PC-3 (cell line): ENCODE measurements at regions not wholly inside any gene's neighbourhood (a gene's known extent, or its start where the extent isn't known, plus 50 kb on each side); places are given as distances from the start of the nearest gene placed in this dataset.

ENCODE experiments used
- ATAC-seq: fragments of 200-7000 bp; cut with Tn5 transposase; 2 replicates; pipeline ENCODE4 v1.9.1; 2020; ENCODE audit warnings: mild to moderate bottlenecking, moderate library complexity
- BruUV-seq: library from RNA; stranded (reverse); fragments of 400-500 nt; replicated peaks from 2 replicates; lab custom pipeline; 2021; lab: Mats Ljungman, UMichigan
- CTCF ChIA-PET: fragments of 300-600 bp; sonication (Branson Sonifier 250); formaldehyde crosslinking; loops from one replicate; lab custom pipeline; 2022; ENCODE audit warnings: antibody characterized with exemption; lab: Charles Lee
- POLR2A ChIA-PET: fragments of 300-600 bp; sonication (Branson Sonifier 250); formaldehyde crosslinking; loops from one replicate; lab custom pipeline; 2022; ENCODE audit warnings: antibody characterized with exemption; ENCODE audit not compliant: unreplicated experiment; lab: Charles Lee
- DNase-seq: peaks from one replicate; pipeline ENCODE4 v3.0.0-alpha.2; 2015
- H2AFZ ChIP-seq: fragments of 300-600 bp; sonication (generic); 2 replicates; pipeline ENCODE4 v1.6.0; 2016; ENCODE audit warnings: antibody characterized with exemption, low read length
- H3F3A ChIP-seq: fragments of 300-600 bp; sonication (generic); one replicate; pipeline ENCODE4 v1.6.0; 2017; ENCODE audit warnings: antibody characterized with exemption, low read length, control low read depth, mild to moderate bottlenecking; ENCODE audit not compliant: unreplicated experiment
- H3K27ac ChIP-seq: fragments of 300-600 bp; sonication (generic); 2 replicates; pipeline ENCODE4 v1.5.1; 2016; ENCODE audit warnings: mild to moderate bottlenecking, low read length
- H3K27me3 ChIP-seq: fragments of 300-600 bp; sonication (generic); 2 replicates; pipeline ENCODE4 v1.6.1; 2016; ENCODE audit warnings: low read length, mixed read lengths
- H3K36me3 ChIP-seq: fragments of 300-600 bp; sonication (generic); 2 replicates; pipeline ENCODE4 v1.6.1; 2016; ENCODE audit warnings: low read depth, mixed run types, low read length, mixed read lengths
- H3K4me1 ChIP-seq: fragments of 300-600 bp; sonication (generic); 2 replicates; pipeline ENCODE4 v1.5.1; 2016; ENCODE audit warnings: low read length; ENCODE audit not compliant: insufficient read depth
- H3K4me2 ChIP-seq: fragments of 300-600 bp; sonication (generic); 2 replicates; pipeline ENCODE4 v1.6.0; 2016; ENCODE audit warnings: low read length
- H3K4me3 ChIP-seq: fragments of 300-600 bp; sonication (generic); 2 replicates; pipeline ENCODE4 v1.5.1; 2016; ENCODE audit warnings: mild to moderate bottlenecking, low read length, mixed read lengths
- H3K79me2 ChIP-seq: fragments of 300-600 bp; sonication (generic); 2 replicates; pipeline ENCODE4 v1.6.1; 2017; ENCODE audit warnings: low read length, mixed read lengths
- H3K9ac ChIP-seq: fragments of 300-600 bp; sonication (generic); 2 replicates; pipeline ENCODE4 v1.6.0; 2016; ENCODE audit warnings: mild to moderate bottlenecking, low read length
- H3K9me2 ChIP-seq: fragments of 300-600 bp; sonication (generic); replicated peaks from 2 replicates; pipeline ENCODE4 v1.6.1; 2016; ENCODE audit warnings: mixed run types, low read length, mixed read lengths
- H3K9me3 ChIP-seq: fragments of 300-600 bp; sonication (generic); 2 replicates; pipeline ENCODE4 v1.6.1; 2016; ENCODE audit warnings: low read length, mixed read lengths
- H4K20me1 ChIP-seq: fragments of 300-600 bp; sonication (generic); 2 replicates; pipeline ENCODE4 v1.6.1; 2016; ENCODE audit warnings: low read length, mixed read lengths
- EZH2 ChIP-seq: fragments of 300-600 bp; sonication (generic); IDR thresholded peaks from one replicate; pipeline ENCODE4 v1.6.1; 2017; ENCODE audit warnings: antibody characterized with exemption, mild to moderate bottlenecking, low read length; ENCODE audit not compliant: unreplicated experiment
- EZH2phosphoT487 ChIP-seq: fragments of 300-600 bp; sonication (generic); IDR thresholded peaks from 2 replicates; pipeline ENCODE4 v1.6.1; 2018; ENCODE audit warnings: mild to moderate bottlenecking, antibody characterized with exemption, low read length, borderline replicate concordance
- intact Hi-C: fragments of 100-400 bp; cut with micrococcal nuclease; formaldehyde crosslinking; loops from 2 replicates; pipeline ENCODE4 v1.9.0; 2023
- TF ChIP-seq, protein P1 (sequence below): fragments of 300-600 bp; sonication (generic); conservative IDR thresholded peaks from 2 replicates; pipeline ENCODE4 v1.5.1; 2017; ENCODE audit warnings: antibody characterized with exemption, low read depth, mild to moderate bottlenecking, low read length

DNA sequence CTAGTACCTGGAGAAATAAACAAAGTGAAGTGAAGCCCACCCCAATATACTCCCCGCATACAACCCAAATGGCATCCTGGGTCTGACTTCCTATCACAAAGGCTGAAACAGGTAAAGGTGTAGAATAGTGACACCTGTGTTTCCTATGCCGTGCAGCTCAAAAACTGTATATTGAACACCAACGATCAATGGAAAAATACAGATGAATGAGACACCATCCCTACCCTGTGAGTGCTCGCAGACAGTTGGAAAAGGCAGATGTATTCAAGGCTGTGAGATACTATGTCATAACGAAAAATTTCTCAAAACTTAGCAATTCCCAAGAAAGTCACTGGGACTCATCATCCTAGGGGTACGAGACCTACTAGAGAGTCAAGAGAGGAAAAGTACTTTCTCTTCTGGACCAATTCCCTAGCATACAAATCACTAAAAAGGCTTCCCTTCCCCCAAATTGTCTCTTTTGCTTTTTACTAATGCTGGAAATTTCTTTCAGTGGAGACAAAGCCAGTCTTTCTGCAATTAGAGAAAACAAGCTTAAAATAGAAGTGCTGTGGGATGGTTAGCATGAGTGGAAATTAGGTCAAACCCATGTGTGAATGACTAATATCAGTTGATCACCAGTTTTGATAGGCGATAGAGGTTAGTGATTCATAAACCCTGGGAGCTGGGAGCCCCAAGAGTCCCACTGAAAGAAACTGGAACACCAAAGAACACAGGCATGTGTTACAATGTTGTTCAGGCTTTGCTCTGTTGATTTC is 249.7 kb downstream of the SPTSSA start:
- Histone ChIP-seq H3K9ac (no peak overlapping the region), H3K27ac (no peak overlapping the region), H3K79me2 (no peaks in the 10 kb centered on the region), H3K4me2 (peak overlapping the region; percentile 4; the same call in 1 of the 2 replicates), H2AFZ (no peak overlapping the region), H3K36me3 (no peaks in the 10 kb centered on the region), H3K4me1 (peaks cover 21% of the 10 kb centered on the region), H3K9me2 (no peaks in the 10 kb centered on the region), H3F3A (no peaks in the 10 kb centered on the region), H4K20me1 (no peaks in the 10 kb centered on the region), H3K27me3 (no peaks in the 10 kb centered on the region), H3K4me3 (no peak overlapping the region), H3K9me3 (no peaks in the 10 kb centered on the region)
- TF ChIP-seq EZH2 (no peak), EZH2phosphoT487 (no peak)
- TF ChIP-seq, protein P1, sequence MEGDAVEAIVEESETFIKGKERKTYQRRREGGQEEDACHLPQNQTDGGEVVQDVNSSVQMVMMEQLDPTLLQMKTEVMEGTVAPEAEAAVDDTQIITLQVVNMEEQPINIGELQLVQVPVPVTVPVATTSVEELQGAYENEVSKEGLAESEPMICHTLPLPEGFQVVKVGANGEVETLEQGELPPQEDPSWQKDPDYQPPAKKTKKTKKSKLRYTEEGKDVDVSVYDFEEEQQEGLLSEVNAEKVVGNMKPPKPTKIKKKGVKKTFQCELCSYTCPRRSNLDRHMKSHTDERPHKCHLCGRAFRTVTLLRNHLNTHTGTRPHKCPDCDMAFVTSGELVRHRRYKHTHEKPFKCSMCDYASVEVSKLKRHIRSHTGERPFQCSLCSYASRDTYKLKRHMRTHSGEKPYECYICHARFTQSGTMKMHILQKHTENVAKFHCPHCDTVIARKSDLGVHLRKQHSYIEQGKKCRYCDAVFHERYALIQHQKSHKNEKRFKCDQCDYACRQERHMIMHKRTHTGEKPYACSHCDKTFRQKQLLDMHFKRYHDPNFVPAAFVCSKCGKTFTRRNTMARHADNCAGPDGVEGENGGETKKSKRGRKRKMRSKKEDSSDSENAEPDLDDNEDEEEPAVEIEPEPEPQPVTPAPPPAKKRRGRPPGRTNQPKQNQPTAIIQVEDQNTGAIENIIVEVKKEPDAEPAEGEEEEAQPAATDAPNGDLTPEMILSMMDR, result no peak
- POLR2A ChIA-PET, result no interaction called here
- CTCF ChIA-PET, result no interaction called here
- BruUV-seq, result no TSS peak
- intact Hi-C loops, result no loop called here
- ATAC-seq (no peak), DNase-seq (no peak)

DNA sequence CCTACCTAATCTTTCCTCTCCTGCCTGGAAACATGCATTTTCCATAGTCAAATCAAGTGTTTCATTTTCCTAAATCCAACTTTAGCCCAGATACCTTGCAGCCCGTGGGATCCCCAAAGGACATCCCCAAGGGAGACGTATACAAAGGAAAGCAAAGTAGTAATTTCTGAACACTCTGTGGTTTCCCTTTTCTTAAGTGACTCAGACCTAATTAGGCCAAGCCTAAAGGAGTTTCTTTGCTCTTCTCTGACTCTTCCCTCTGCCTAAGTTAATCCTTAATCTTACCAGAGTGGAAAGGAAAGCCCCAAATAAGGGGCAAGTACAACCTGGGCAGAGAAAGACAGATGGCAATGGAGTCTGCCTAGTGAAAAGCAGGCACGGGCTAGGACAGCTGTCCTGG is 250.3 kb downstream of the SPTSSA start:
- no peaks in the 10 kb centered on the region for H3K79me2 ChIP-seq
- no peak overlapping the region for H3K9ac ChIP-seq
- ATAC-seq (peak; percentile 66), DNase-seq (peak; percentile 51)
- peaks cover 21% of the 10 kb centered on the region for H3K4me1 ChIP-seq
- ChIA-PET POLR2A (no interaction called here), CTCF (no interaction called here)
- intact Hi-C loops, result no loop called here
- no peak overlapping the region for H2AFZ ChIP-seq
- no peaks in the 10 kb centered on the region for H3K9me3 ChIP-seq
- H3K36me3 ChIP-seq, result no peaks in the 10 kb centered on the region
- no peaks in the 10 kb centered on the region for H3K9me2 ChIP-seq
- no TSS peak for BruUV-seq
- H3K27ac ChIP-seq, result no peak overlapping the region
- no peaks in the 10 kb centered on the region for H3F3A ChIP-seq
- peak overlapping the region; percentile 4; the same call in 1 of the 2 replicates for H3K4me2 ChIP-seq
- H4K20me1 ChIP-seq, result no peaks in the 10 kb centered on the region
- no peak overlapping the region for H3K4me3 ChIP-seq
- no peak for TF ChIP-seq EZH2
- TF ChIP-seq EZH2phosphoT487, result no peak
- no peaks in the 10 kb centered on the region for H3K27me3 ChIP-seq

DNA sequence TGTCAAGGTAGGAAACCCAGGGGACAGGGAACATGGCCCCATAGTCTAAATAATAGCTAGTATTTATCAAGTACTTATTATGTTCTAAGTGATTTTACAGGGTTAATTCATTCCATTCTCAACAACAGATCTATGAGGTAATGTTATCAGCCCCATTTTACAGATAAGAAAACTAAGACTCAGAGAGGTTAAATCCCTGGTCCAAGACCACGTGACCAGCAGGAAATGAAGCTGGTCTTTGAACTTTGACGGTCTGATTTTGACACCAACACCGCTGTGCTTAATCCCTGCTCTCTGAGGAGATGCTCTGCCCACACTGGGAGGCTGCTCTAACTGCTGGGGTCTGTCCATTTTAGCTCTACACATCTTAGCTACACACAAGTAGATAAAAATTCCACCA is 253.5 kb downstream of the SPTSSA start:
- Histone ChIP-seq H3K27me3 (no peaks in the 10 kb centered on the region), H3F3A (no peaks in the 10 kb centered on the region), H3K4me3 (no peak overlapping the region), H3K9me3 (no peaks in the 10 kb centered on the region), H3K79me2 (no peaks in the 10 kb centered on the region), H4K20me1 (no peaks in the 10 kb centered on the region), H3K27ac (no peak overlapping the region), H3K9ac (no peak overlapping the region), H3K4me2 (no peak overlapping the region), H3K9me2 (no peaks in the 10 kb centered on the region), H2AFZ (no peak overlapping the region), H3K4me1 (peaks cover 13% of the 10 kb centered on the region), H3K36me3 (no peaks in the 10 kb centered on the region)
- ChIA-PET CTCF (no interaction called here), POLR2A (no interaction called here)
- DNase-seq, result no peak
- intact Hi-C loops, result no loop called here
- TF ChIP-seq, protein P1, result no peak
- TF ChIP-seq EZH2phosphoT487 (no peak), EZH2 (no peak)
- no TSS peak for BruUV-seq
- ATAC-seq, result no peak
